Stimulated activated CD8-positive, alpha-beta memory T cell treated with anti-CD3 and anti-CD28 coated beads, Interleukin-15, amount 100 ng/mL, for 1 hour (primary cell): ENCODE measurements at regions not wholly inside any gene's neighbourhood (a gene's known extent, or its start where the extent isn't known, plus 50 kb on each side); places are given as distances from the start of the nearest gene placed in this dataset.

Source experiments
- DNase-seq: peaks from one replicate; pipeline ENCODE4 v3.0.0-alpha.2; 2020; ENCODE audit warnings: low read depth

GRCh38 chr3:182257361-182257760 lies 535.9 kb upstream of the ATP11B start:
- DNase-seq: no peak

GRCh38 chr3:182258538-182259177 lies 534.6 kb upstream of the ATP11B start:
- DNase-seq: no peak

GRCh38 chr3:182259579-182259978 lies 533.7 kb upstream of the ATP11B start:
- no peak for DNase-seq

GRCh38 chr3:182261041-182261440 lies 532.3 kb upstream of the ATP11B start:
- no peak for DNase-seq

GRCh38 chr3:182268711-182269110 lies 524.6 kb upstream of the ATP11B start:
- DNase-seq: no peak

- DNase-seq: no peak
These were observed 516.8 kb upstream of the ATP11B start for GRCh38 chr3:182276512-182276911.

GRCh38 chr3:182284793-182285192 lies 508.5 kb upstream of the ATP11B start:
- DNase-seq: no peak

- DNase-seq: no peak
These were observed 500.7 kb upstream of the ATP11B start for GRCh38 chr3:182292591-182292990.

GRCh38 chr3:182294256-182294655 lies 499.0 kb upstream of the ATP11B start:
- DNase-seq: no peak

- DNase-seq: no peak
These were observed 498.6 kb upstream of the ATP11B start for GRCh38 chr3:182294696-182295095.

- DNase-seq: no peak
These were observed 493.0 kb upstream of the ATP11B start for GRCh38 chr3:182300266-182300665.

- DNase-seq: no peak
These were observed 490.1 kb upstream of the ATP11B start for GRCh38 chr3:182303169-182303568.

GRCh38 chr3:182305881-182306665 lies 487.2 kb upstream of the ATP11B start:
- no peak for DNase-seq

- no peak for DNase-seq
These were observed 485.0 kb upstream of the ATP11B start for GRCh38 chr3:182308328-182308727.

GRCh38 chr3:182309120-182309519 lies 484.2 kb upstream of the ATP11B start:
- no peak for DNase-seq

- no peak for DNase-seq
These were observed 478.0 kb upstream of the ATP11B start for GRCh38 chr3:182315313-182315712.

- no peak for DNase-seq
These were observed 470.1 kb upstream of the ATP11B start for GRCh38 chr3:182323126-182323700.

- no peak for DNase-seq
These were observed 469.4 kb upstream of the ATP11B start for GRCh38 chr3:182323898-182324297.

GRCh38 chr3:182325213-182325950 lies 467.9 kb upstream of the ATP11B start:
- no peak for DNase-seq

- DNase-seq: no peak
These were observed 466.1 kb upstream of the ATP11B start for GRCh38 chr3:182327196-182327681.

GRCh38 chr3:182330646-182331045 lies 462.7 kb upstream of the ATP11B start:
- no peak for DNase-seq

- DNase-seq: no peak
These were observed 462.0 kb upstream of the ATP11B start for GRCh38 chr3:182331341-182331740.
